HG02623 (cell line): ENCODE measurements at regions not wholly inside any gene's neighbourhood (a gene's known extent, or its start where the extent isn't known, plus 50 kb on each side); places are given as distances from the start of the nearest gene placed in this dataset.
"Not testable (repeated sequence)": the region's sequence is repeated elsewhere in the genome, so short reads cannot be mapped to it uniquely, and the experiment has no call there.

ENCODE experiments used
- ATAC-seq: cut with Tn5 transposase; IDR thresholded peaks from one replicate; pipeline ENCODE4 v1.9.1; 2021; ENCODE audit warnings: moderate library complexity; ENCODE audit not compliant: unreplicated experiment

DNA sequence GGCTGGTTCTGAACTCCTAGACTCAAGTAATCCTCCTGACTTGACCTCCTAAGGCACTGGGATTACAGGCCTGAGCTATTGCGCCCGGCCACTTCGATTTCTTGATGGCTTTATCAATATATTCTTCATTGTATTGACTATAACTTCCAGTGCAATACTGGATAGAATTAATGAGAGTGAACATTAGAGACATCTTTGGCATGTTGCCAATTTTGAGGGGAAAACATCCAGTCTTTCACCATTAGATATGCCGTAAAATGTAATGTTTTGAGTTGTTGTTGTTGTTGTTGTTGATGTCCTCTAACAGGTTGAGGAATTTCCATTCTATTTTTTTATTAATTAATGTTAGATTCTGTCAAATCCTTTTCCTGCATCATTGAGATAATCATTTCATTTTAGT is 578.9 kb downstream of the ZWINT start:
- no peak for ATAC-seq

DNA sequence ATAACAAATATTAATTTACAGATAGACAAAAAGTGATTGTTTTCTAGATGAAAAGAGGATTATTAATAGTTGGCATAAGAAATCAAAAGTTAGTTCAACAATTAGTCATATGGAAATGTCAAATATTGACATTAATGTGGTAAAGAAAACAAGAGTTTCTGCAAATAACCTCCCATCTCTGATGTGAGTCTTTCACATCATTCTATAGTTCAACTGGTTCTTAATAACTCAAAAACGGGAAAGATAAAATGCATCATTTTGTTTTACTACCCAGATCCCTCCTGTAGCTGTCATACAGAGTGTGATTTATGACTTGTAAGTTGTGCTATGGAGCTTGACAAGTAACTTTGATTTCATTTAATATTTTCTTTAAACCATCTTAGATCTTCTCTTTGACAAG is 594.8 kb downstream of the ZWINT start:
- ATAC-seq: no peak

DNA sequence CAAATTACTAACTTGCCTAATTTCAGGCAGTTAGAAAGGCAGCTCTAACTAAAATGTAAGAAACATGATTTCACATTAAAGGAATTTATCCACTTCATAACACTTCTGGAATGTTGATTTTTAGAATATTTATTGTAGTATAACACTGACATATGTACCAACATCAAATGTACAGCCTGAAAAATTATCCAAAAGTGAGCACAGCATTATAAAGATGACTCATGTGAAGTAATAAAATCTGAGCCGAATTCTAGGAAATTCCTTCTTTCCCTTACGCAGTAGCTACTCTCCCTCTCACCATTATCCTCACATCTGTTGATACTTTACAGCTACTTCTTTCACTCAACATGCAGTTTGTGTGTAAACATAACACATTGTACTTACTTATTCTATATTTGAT is 610.6 kb downstream of the ZWINT start:
- no peak for ATAC-seq

DNA sequence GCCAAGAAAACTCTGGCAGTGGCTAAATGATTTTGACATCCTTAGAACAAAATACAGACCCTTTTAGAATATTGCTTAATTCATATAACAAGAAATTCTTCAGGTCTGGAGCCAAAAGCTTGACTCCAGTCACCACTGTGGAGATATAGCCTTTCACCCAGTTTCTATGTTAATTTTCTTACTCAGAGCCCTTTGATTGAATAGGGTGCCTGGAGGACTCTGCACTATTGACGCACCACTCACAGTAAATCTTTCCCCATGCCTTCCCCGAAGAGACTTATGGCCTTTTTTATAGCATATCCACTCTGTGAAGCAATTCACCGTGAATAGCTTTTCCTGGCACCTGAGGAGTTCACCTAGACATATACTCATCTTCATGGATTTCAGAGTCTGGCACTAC is 613.8 kb downstream of the ZWINT start:
- ATAC-seq: no peak

DNA sequence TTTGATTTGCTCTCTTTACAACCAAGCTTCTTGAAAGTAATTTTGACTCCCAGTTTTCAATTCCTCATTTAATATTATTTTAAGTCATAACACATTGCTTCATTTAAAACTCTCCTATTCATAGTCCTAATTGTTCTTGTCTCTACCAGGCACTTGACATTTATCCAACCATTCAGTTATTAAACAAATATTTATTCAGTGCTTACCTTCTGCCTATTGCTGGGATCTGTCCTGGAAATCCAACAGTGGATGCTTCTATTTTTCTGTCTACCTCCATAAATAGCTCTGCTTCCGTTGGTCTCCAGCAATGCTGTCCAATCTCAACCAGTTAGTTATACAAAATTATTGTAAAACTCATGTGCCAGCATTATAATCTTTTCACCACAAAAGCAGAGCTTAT is 615.1 kb downstream of the ZWINT start:
- no peak for ATAC-seq

DNA sequence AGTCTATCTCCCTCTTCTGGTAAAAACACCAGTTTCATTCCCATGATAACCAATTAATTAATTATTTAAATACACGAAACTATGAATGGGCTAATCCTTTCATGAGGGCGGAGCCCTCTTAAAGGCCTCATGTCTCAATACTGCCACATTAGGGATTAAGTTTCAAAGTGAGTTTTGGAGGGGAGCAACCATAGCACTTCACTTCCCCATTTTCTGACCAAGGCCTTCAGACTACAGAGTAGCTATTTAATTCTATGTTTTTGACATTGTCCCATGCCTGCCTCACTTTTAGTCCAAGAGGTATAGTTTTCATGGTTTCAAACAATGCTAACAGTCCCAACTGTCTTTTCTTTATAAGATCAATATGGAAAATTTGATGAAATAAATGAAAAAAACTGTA is 618.6 kb downstream of the ZWINT start:
- no peak for ATAC-seq

DNA sequence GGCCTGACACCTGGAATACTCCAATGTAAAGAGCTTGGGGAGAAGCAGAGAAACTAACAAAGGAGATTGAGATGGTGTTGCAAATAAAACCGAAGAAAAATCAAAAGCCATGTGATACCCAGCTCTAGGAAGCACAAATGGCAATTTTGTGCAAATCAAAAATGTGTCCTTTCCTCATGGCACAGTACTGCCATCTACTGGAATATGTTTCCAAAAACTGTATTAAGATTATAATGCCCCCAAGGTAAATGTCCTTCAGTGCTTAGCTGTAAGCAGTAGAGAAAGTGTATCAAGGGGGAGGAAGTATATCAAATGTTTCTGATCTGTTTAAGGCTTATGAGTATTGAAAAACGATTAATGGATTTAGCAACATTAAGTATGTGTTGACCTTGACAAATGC is 620.3 kb downstream of the ZWINT start:
- ATAC-seq: peak; percentile 51

DNA sequence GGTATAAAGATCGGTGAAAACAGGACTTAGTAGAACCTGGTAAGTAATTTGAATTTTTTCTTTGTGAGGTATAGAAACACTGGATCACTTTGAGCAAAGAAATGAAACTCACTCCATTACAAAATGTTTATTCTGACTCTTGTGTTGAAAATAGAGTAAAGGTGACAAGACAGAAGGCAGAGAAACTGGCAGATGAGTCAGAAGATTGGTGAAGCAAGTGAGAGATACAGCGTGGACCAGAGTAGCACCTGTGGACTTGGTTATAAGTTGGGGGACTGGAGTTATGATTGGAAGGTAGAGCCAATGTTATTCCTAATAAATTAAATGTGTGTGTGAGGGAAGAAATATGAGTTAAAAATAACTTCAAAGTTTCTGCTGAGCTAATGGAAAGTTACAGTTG is 620.9 kb downstream of the ZWINT start:
- no peak for ATAC-seq

DNA sequence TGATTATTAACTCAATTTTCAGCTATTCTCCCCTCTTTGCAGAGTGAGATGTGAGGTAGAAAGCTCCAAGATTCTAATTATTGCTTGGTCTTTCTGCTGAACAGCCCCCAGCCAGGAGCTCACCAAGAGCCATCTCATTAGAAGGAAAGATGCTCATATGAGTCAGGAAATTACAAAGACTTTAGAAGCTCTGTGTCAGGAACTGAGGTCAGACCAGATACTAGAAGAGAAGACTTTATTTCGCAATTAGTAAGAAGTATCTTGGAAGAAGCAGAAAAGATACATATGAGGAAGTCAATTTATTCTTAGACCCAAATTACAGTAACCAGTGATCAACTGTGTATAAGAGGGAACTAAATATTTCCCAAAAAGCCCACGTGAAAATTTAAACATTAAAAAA is 626.9 kb downstream of the ZWINT start:
- ATAC-seq: no peak

DNA sequence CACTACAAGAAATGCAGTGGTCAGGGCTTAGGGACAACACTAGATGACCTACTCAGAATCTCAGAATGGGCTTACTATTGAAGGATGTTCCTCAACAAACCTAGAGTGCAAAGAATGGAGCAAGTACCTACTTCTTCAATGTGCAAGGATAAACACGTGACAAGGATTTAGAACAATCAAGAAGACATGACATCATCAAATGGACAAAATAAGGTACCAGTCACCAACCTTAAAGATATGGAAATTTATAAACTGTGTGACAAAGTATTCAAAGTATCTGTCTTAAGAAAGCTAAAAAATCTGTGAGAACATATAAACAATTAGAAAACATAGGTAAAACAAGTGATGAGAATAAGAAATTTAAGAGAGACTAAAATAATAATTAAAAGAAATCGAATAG is 656.1 kb downstream of the ZWINT start:
- no peak for ATAC-seq

DNA sequence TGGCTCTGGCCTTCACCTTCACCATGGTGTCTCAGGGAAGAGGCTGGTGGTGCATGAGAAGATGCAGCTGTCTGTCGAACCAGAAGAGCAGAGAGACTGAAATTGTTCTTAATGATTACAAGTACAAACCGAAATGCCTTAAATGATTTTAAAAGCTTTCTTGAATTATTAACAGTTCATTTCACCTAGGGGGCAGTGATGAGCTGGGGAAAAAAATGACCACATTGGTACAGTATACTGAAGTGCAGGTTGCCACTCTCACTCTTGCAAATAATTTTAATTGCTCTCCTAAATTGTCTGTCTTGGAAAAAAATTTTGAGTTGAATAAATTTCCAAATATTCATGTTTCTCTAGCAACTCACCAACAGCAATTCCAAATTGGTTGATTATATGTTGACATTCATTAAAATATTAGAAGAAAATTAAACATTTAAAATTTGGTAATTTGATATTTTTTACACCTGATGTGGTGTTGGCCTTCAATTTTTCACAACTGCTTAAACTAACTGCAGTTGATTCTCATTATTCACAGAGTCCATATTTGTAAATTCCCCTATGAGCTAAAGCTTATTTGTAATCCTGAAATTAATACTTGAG is 692.6 kb downstream of the ZWINT start:
- no peak for ATAC-seq

DNA sequence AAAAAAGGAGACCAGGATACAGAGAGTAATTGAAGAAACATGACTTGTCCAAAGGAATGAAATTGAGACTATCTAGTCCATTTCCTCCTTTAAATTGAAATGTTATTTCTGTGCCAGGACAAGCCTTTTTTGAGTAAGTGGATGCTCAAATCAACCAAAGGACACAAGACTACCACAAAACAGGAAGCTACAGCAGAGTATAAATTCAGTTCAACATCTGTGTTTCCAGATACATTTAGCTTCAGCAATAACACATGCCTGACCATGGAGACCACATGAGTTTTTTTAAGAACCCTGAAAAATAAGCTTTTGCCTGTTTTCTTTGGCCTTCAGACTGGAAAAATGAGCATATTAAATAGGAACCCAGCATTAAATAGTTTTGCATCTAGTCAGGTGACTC is 707.5 kb downstream of the ZWINT start:
- ATAC-seq: no peak

DNA sequence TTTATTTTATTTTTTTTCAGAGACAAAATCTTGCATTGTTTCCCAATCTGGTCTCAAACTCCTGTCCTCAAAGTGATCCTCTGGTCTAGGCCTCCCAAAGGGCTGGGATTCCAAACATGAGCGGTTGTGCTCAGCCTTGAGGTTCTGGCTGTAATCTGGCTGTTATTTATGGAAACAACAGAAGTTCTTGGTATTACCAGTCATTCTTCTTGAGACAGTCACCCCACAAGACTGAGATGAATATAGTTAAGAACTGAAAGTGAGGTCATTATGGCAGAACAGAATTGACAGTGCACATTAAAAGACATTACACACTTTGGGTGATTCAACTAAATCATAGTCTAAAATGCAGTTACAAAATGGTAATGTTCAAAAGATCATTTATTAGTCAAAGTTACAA is 719.5 kb downstream of the ZWINT start:
- ATAC-seq: no peak

DNA sequence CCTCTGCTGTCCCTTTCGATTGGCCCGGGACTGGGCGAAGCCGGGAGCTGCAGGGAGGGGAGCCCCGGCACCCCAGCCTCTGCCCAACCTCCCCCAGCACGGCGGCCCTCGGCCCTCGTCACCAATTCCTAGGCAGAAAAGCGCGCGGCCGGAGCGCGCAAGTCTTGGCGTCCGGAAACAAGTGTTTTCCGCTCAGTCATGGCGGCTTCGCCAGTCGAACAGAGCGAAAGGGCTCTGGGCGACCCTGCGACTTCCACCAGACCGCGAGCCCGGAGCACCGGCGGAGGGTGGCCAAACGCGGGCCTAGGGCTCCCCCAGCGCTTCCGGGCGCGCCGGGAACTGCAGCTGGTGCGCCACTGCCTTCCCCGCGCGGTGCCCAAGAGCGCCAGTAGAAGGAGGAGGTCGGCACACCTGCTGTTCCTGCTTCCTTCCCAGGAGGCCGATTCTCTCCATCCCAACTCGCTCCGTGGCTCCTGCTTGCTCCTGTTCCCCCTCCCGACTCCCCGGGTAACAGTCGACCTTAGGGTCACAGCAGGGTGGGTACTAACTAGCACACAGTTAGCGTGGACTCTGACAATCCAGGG is 729.9 kb downstream of the ZWINT start:
- ATAC-seq: peak; percentile 92

DNA sequence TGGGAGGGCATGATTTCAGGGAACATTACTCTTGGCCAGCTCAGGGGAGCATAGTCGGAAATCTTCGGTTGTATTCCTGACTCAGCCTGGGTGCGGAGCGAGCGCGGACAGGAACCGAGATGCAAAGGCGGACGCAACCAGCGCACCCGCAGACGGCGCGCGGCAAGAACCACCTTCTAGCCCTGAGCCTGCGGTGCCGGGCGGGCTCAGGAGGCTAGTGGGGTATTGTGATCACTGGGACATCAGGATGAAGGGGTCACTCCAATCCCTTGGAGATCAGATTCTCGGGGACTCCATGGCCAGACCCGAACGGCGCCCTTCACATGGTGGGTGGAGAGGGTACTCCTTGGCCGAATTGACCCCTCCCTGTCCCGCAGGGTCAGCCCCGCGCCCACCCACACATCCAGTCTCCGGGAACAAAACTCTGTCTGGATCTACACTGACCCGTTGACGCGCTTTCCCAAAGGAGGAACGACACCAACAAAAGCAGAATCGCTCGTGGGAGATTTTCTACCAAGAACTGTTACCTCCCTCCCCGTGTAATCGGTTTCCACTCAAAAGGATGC is 730.5 kb downstream of the ZWINT start:
- ATAC-seq: no peak

DNA sequence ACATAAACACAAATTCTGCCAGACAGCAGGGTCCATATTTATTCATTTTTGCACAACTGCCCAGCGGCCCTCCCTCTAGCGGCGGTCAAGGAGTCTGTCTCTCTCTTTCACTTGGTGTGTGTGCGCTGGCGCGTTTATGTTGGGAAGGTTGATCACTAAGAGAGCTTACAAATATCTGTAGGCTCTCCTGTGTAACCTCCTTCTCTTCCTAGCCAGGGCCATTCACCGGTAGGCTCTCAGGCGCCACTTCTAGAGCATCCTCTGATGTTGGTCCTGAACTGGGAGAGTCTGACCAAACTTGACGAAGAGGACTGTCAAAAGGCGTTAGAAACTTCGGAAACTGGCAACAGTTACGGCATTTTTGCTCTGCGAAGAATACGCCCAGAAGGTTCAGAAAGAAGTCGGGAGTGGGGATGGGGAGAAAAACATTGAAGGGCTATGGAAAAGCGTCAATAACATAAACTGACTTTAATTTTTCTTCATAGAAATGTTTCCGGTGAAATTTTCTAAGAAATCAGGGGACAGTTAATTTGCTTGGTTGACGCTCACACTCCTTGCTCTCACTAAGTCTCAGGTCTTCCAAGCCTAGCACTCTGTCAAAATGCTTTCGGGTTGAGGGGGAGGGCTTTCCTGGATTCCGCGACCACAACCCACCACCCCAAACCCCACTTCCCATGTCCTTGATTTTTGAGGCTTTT is 731.1 kb downstream of the ZWINT start:
- ATAC-seq: peak; percentile 39

DNA sequence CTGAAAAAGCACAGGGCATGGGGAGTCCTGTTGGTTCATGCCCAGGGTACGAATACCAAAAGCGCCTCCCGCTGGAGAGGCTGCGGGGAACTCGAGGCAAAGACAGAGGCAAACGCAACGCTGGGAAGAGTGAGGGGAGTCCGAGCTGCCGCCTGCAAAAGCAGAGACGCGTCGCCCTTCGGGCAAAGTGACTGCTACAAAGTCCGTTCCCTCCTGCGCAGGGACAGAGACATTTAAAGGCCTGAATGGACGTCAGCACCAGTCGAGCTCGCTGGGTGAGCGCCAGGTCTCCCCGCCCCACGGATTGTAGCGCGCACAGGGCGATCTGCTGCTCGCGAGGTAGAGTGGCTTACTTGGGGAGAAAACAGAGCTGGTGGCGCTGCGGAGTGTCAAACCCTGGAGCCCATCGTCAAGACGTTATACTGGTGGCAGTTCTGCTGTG is 732.8 kb downstream of the ZWINT start:
- no peak for ATAC-seq

DNA sequence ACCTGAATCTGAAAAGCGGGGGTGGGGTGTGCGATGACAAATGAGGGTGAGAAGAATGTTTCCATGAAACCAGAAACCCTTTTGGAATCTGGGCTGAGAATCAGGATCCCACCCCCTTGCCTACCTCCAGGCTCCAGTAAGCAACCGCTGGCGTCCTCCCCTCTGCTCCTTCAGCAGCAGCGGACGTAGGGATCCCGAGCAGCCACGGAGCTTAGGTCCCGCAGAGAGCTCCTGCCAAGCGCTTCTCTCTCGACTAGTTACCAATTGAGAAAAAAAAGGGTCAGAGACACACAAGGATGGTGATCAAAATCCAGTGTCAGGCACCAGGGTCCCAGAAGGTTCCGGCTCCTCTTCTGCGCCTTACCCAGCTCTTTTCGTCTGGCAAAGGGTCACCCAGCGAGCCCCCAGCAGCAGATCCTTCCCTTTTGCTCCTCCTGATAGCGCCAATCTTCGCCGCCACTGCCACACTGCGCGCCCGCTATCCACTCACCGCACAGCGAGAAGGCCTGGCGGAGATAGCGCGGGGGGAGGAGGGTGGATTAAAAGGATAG is 733.5 kb downstream of the ZWINT start:
- ATAC-seq: no peak

DNA sequence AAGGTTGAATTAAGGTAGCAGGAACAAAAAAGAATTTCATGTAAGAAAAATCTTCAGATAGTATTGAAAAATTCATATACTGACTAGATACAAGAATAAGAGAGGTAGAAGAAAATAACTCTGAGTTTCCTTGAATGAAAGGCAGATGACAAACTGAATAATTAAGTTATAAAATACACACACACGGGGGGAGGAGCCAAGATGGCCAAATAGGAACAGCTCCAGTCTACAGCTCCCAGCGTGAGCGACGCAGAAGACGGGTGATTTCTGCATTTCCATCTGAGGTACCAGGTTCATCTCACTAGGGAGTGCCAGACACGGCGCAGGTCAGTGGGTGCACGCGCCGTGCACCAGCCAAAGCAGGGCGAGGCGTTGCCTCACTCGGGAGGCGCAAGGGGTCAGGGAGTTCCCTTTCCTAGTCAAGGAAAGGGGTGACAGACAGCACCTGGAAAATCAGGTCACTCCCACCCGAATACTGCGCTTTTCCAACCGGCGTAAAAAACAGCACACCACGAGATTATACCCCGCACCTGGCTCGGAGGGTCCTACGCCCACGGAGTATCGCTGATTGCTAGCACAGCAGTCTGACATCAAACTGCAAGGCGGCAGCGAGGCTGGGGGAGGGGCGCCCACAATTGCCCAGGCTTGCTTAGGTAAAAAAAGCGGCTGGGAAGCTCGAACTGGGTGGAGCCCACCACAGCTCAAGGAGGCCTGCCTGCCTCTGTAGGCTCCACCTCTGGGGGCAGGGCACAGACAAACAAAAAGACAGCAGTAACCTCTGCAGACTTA is 759.2 kb downstream of the ZWINT start:
- not testable (repeated sequence) for ATAC-seq

DNA sequence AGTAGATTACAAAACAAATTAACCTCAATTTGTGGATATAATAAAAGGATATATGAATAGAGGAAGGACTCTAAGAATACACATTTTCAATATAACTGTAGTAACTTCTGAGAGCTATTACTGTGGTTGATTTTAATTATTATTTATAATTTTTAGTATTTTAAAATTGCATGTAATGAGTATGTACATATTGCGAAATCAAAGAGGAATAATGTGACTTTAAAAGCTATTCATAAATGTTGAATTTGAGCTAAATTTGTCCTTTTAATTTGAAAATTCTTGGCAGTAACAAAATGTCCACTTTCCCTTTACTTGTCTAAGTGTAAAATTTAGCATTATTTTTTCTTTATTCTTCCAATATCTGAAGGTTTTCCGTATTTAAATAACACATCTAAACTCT is 750.6 kb upstream of the PCDH15 start:
- ATAC-seq: no peak

DNA sequence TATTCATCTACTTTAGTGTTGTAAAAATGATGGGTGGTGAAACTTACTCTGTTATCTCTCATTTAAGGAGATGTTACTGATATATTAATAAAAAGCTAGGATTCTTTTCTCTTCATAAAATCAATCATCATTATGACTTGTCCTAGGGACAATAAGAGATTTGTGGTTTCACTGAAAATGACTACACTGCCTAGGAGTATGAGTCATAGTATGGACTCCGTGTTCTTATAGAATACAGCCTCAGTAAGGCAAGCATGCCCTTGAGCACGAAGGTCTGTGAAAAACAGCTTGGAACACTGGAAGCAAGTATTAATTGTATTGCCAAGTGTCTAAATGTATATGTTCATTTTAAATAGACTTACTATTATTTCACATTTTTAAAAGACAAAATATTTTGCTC is 749.2 kb upstream of the PCDH15 start:
- ATAC-seq: no peak
